HepG2 (cell line): ENCODE measurements at regions not wholly inside any gene's neighbourhood (a gene's known extent, or its start where the extent isn't known, plus 50 kb on each side); places are given as distances from the start of the nearest gene placed in this dataset.

Experiments used
- ATAC-seq: fragments of 200-7000 bp; cut with Tn5 transposase; 3 replicates; pipeline ENCODE4 v1.9.1; 2020; ENCODE audit warnings: mild to moderate bottlenecking, moderate library complexity
- BruUV-seq: library from RNA; stranded (reverse); fragments of 400-500 nt; replicated peaks from 2 replicates; lab custom pipeline; 2021; lab: Mats Ljungman, UMichigan
- CTCF ChIA-PET: fragments of 300-600 bp; formaldehyde crosslinking; extraction: SDS; loops from one replicate; lab custom pipeline; 2021; ENCODE audit warnings: low total read pairs, inconsistent platforms, low intra/inter-chr PET ratio; lab: Yijun Ruan, JAX
- POLR2A ChIA-PET: fragments of 350-600 bp; sonication (Branson Sonifier 250); formaldehyde crosslinking; loops from one replicate; lab custom pipeline; 2020; ENCODE audit warnings: antibody characterized with exemption, inconsistent platforms; lab: Yijun Ruan, JAX
- DNase-seq: peaks from one replicate; pipeline ENCODE4 v3.0.0-alpha.2; 2015; ENCODE audit warnings: low spot score
- FAIRE-seq: peaks from 3 replicates; lab custom pipeline; 2011; peaks lifted over from hg19 to GRCh38; lab: Jason Lieb, UNC
- H2AFZ ChIP-seq: one replicate; pipeline ENCODE4 v1.6.1; 2011; ENCODE audit warnings: low read length, inconsistent platforms
- H3K27ac ChIP-seq: fragments of 300-600 bp; 3 replicates; pipeline ENCODE4 v1.8.0; 2011; ENCODE audit warnings: mixed run types, mild to moderate bottlenecking, mixed read lengths, low read length, inconsistent platforms; ENCODE audit not compliant: insufficient read depth; ENCODE audit errors: extremely low read length
- H3K27me3 ChIP-seq, 2 experiments: fragments of 200-600 bp in 1 of 2; 2 replicates in 1 of 2; 3 replicates in 1 of 2; pipeline versions ENCODE4 v1.6.0 to v1.8.0; 2011; ENCODE audit warnings: low read length in 2 of 2, mild to moderate bottlenecking in 2 of 2, moderate library complexity in 2 of 2, inconsistent platforms in 1 of 2; ENCODE audit not compliant: insufficient read depth in 2 of 2, control insufficient read depth in 1 of 2
- H3K36me3 ChIP-seq, 2 experiments: fragments of 200-600 bp in 1 of 2; replicated peaks in 1 of 2; 2 replicates in 1 of 2; 3 replicates in 1 of 2; pipeline versions ENCODE4 v1.5.1 to v1.8.0; 2011; ENCODE audit warnings: low read length in 2 of 2, inconsistent platforms in 1 of 2; ENCODE audit not compliant: insufficient read depth in 2 of 2, control insufficient read depth in 1 of 2
- H3K4me1 ChIP-seq: 2 replicates; pipeline ENCODE4 v1.5.1; 2012; ENCODE audit warnings: low read length, inconsistent platforms; ENCODE audit not compliant: insufficient read depth
- H3K4me2 ChIP-seq: 2 replicates; pipeline ENCODE4 v1.6.0; 2011; ENCODE audit warnings: low read depth, low read length, inconsistent platforms
- H3K4me3 ChIP-seq, 3 experiments: fragments of 200-600 bp in 1 of 3; sonication (generic), shearing (Covaris generic) in 1 of 3; replicated peaks in 1 of 3; 2 replicates each; pipeline ENCODE4 v1.5.1; 2011 to 2016; ENCODE audit warnings: low read length in 3 of 3, inconsistent platforms in 2 of 3, low read depth in 2 of 3, mild to moderate bottlenecking in 2 of 3, control low read depth in 1 of 3, mixed read lengths in 1 of 3; ENCODE audit not compliant: insufficient read depth in 1 of 3
- H3K79me2 ChIP-seq: one replicate; pipeline ENCODE4 v1.6.1; 2011; ENCODE audit warnings: low read length, inconsistent platforms; ENCODE audit not compliant: insufficient read depth
- H3K9ac ChIP-seq: 2 replicates; pipeline ENCODE4 v1.6.0; 2011; ENCODE audit warnings: mild to moderate bottlenecking, low read depth, low read length, inconsistent platforms; ENCODE audit not compliant: insufficient read depth
- H3K9me3 ChIP-seq: 2 replicates; pipeline ENCODE4 v1.5.1; 2012; ENCODE audit warnings: mild to moderate bottlenecking, low read length
- H4K20me1 ChIP-seq: 2 replicates; pipeline ENCODE4 v1.6.0; 2011; ENCODE audit warnings: inconsistent platforms, mild to moderate bottlenecking, low read length, moderate library complexity; ENCODE audit not compliant: insufficient read depth
- PHF8 ChIP-seq: sonication (generic); formaldehyde crosslinking; IDR thresholded peaks from 2 replicates; pipeline ENCODE4 v1.5.0; 2020; ENCODE audit warnings: missing genetic modification reagents
- SP140L ChIP-seq: sonication (generic); formaldehyde crosslinking; IDR thresholded peaks from 2 replicates; pipeline ENCODE4 v1.4.0; 2020; ENCODE audit warnings: missing genetic modification reagents, borderline replicate concordance
- SRSF4 ChIP-seq: fragments of 200-400 bp; formaldehyde crosslinking; IDR thresholded peaks from one replicate; pipeline ENCODE4 v1.6.1; 2018; ENCODE audit warnings: mild to moderate bottlenecking, low read depth, low read length, moderate library complexity; ENCODE audit not compliant: poor library complexity, severe bottlenecking
- YEATS4 ChIP-seq: sonication (generic); formaldehyde crosslinking; IDR thresholded peaks from 2 replicates; pipeline ENCODE4 v1.4.0; 2020; ENCODE audit warnings: missing genetic modification reagents, borderline replicate concordance
- ZEB1 ChIP-seq: IDR thresholded peaks from 2 replicates; pipeline ENCODE4 v1.6.1; 2012; ENCODE audit warnings: mild to moderate bottlenecking, low read depth, inconsistent platforms; ENCODE audit not compliant: insufficient replicate concordance
- ZNF282 ChIP-seq: fragments of 450-650 bp; IDR thresholded peaks from 2 replicates; pipeline ENCODE4 v1.6.1; 2018; ENCODE audit not compliant: partially characterized antibody
- ZNF432 ChIP-seq: sonication (generic); formaldehyde crosslinking; IDR thresholded peaks from 2 replicates; pipeline ENCODE4 v1.5.0; 2020; ENCODE audit warnings: missing genetic modification reagents, mild to moderate bottlenecking, borderline replicate concordance
- WGBS: methylation state at CpG from one replicate; pipeline ENCODE4 v1.1.6; 2017; ENCODE audit warnings: low lambda C conversion rate; 5-methylcytosine and 5-hydroxymethylcytosine counted together
- in situ Hi-C: cut with HindIII; loops from 2 replicates; pipeline ENCODE4 v1.10.0; 2017; ENCODE audit warnings: low pct_unique_long_range_greater_than_20kb; ENCODE audit not compliant: extremely low pct_ligation_motif_present
- intact Hi-C: fragments of 100-400 bp; cut with micrococcal nuclease; formaldehyde crosslinking; loops from one replicate; pipeline ENCODE4 v1.10.0; 2022; ENCODE audit not compliant: unreplicated experiment
- small RNA-seq, 3 experiments: library from RNA; depleted of rRNA; stranded (forward); fragments of <200 nt; gene quantifications; one replicate each; pipeline ENCODE3, GENCODE V24; 2012; ENCODE audit warnings: low read depth in 2 of 3, low replicate concordance in 1 of 3; ENCODE audit not compliant: insufficient read length in 3 of 3, insufficient read depth in 2 of 3
- TF ChIP-seq, protein P1 (sequence below), 2 experiments: sonication (generic) in 1 of 2; formaldehyde crosslinking in 1 of 2; IDR thresholded peaks; 2 replicates each; pipeline versions ENCODE4 v1.6.1 to v1.9.0; 2014 to 2022; ENCODE audit warnings: antibody characterized with exemption in 1 of 2, borderline replicate concordance in 1 of 2, inconsistent platforms in 1 of 2, low read depth in 1 of 2, missing genetic modification reagents in 1 of 2

DNA sequence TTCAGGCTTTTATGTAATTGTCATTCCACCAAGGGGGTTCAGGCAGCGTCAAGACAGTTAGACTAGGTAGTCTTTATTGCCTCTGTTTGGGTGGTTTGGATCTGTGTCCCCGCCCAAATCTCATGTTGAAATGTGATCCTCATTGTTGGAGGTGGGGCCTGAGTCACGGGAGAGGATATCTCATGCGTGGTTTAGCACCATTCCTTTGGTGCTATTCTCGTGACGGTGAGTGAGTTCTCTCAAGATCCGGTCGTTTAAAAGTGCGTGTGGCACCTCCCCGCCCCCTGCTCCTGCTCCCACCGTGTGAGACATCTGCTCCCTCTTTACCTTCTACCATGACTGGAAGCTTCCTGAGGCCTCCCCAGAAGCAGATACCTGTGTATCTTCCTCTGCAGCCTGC, 51.3 kb upstream of the FOXC1 start:
- no peaks in the 10 kb centered on the region for H3K36me3 ChIP-seq
- peaks cover 2 to 16% of the 10 kb centered on the region in 2 experiments; a peak in 2 of 5 replicates for H3K27me3 ChIP-seq
- no peaks in the 10 kb centered on the region for H3K9me3 ChIP-seq
- no peak for DNase-seq
- no peaks in the 10 kb centered on the region for H3K79me2 ChIP-seq
- H3K9ac ChIP-seq = no peak overlapping the region
- no peaks in the 10 kb centered on the region for H3K4me1 ChIP-seq
- intact Hi-C loops = no loop called here
- H4K20me1 ChIP-seq = no peaks in the 10 kb centered on the region
- CTCF ChIA-PET = no interaction called here
- no TSS peak for BruUV-seq
- H2AFZ ChIP-seq = no peak overlapping the region
- no peak for ATAC-seq
- TF ChIP-seq ZNF432 (CRISPR knock-in tag) (no peak), SP140L (CRISPR knock-in tag) (no peak), ZNF282 (no peak), PHF8 (CRISPR knock-in tag) (no peak), YEATS4 (CRISPR knock-in tag) (no peak), ZEB1 (no peak), SRSF4 (no peak)
- TF ChIP-seq, protein P1, sequence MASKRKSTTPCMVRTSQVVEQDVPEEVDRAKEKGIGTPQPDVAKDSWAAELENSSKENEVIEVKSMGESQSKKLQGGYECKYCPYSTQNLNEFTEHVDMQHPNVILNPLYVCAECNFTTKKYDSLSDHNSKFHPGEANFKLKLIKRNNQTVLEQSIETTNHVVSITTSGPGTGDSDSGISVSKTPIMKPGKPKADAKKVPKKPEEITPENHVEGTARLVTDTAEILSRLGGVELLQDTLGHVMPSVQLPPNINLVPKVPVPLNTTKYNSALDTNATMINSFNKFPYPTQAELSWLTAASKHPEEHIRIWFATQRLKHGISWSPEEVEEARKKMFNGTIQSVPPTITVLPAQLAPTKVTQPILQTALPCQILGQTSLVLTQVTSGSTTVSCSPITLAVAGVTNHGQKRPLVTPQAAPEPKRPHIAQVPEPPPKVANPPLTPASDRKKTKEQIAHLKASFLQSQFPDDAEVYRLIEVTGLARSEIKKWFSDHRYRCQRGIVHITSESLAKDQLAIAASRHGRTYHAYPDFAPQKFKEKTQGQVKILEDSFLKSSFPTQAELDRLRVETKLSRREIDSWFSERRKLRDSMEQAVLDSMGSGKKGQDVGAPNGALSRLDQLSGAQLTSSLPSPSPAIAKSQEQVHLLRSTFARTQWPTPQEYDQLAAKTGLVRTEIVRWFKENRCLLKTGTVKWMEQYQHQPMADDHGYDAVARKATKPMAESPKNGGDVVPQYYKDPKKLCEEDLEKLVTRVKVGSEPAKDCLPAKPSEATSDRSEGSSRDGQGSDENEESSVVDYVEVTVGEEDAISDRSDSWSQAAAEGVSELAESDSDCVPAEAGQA (IDR thresholded peaks at IDR 0.05; ENCODE audit: low read depth) = no peak
- TF ChIP-seq, protein P1 (CRISPR knock-in tag; IDR thresholded peaks at IDR 0.05; ENCODE audit: borderline replicate concordance) = no peak
- in situ Hi-C loops = no loop called here
- FAIRE-seq = no peak
- no peak overlapping the region for H3K27ac ChIP-seq
- H3K4me2 ChIP-seq = no peak overlapping the region
- WGBS = 37% methylated on average over 11 of the region's 11 CpGs
- POLR2A ChIA-PET = no interaction called here
- H3K4me3 ChIP-seq = no peak overlapping the region

Small RNA genes in the stretch of these regions (small RNA-seq; reads per million reads assigned to genes)
- 0 reads per million in 3 experiments for gene RN7SL352P
